Testis (tissue), 2 donors: ENCODE measurements at regions not wholly inside any gene's neighbourhood (a gene's known extent, or its start where the extent isn't known, plus 50 kb on each side); places are given as distances from the start of the nearest gene placed in this dataset.

Experiments used
- DNase-seq: peaks from one replicate; pipeline ENCODE4 v3.0.0-alpha.2; 2019
- H3K27ac ChIP-seq, 2 donors: fragments of 200-600 bp; sonication (generic); one replicate each; pipeline ENCODE4 v1.5.1; 2019
- H3K27me3 ChIP-seq: fragments of 200-600 bp; sonication (generic); one replicate; pipeline ENCODE4 v1.5.1; 2019
- H3K36me3 ChIP-seq: fragments of 200-600 bp; sonication (generic); one replicate; pipeline ENCODE4 v1.5.1; 2017; ENCODE audit warnings: low read depth; ENCODE audit errors: missing control alignments
- H3K4me1 ChIP-seq: fragments of 200-600 bp; sonication (generic); one replicate; pipeline ENCODE4 v1.5.1; 2019
- H3K4me3 ChIP-seq, 2 donors: fragments of 200-600 bp; sonication (generic); one replicate each; pipeline ENCODE4 v1.5.1; 2017 to 2019
- H3K9me3 ChIP-seq: fragments of 200-600 bp; sonication (generic); one replicate; pipeline ENCODE4 v1.5.1; 2017
- CTCF ChIP-seq, 3 experiments: fragments of 450-650 bp in 2 of 3; fragments of 200-600 bp in 1 of 3; sonication (generic) in 1 of 3; IDR thresholded peaks; one replicate each; pipeline ENCODE4 v1.5.1; 2016 to 2019; ENCODE audit warnings: antibody characterized with exemption in 3 of 3, mild to moderate bottlenecking in 2 of 3, moderate library complexity in 1 of 3
- POLR2A ChIP-seq: fragments of 450-650 bp; IDR thresholded peaks from one replicate; pipeline ENCODE4 v1.6.1; 2017; ENCODE audit warnings: antibody characterized with exemption, mild to moderate bottlenecking, moderate library complexity
- WGBS, 2 donors: methylation state at CpG; one replicate each; pipeline ENCODE4 v1.1.5; 2018; 5-methylcytosine and 5-hydroxymethylcytosine counted together
- intact Hi-C: fragments of 100-400 bp; cut with DNase I; formaldehyde crosslinking; loops from one replicate; pipeline ENCODE4 v1.15.1; 2023; ENCODE audit warnings: low total_unique reads

GRCh38 chr1:195450794-195451193, 1157.4 kb downstream of the KCNT2 start:
- DNase-seq = no peak
- Histone ChIP-seq H3K4me3 (no peak overlapping the region), H3K9me3 (no peaks in the 10 kb centered on the region), H3K4me1 (no peaks in the 10 kb centered on the region), H3K36me3 (no peaks in the 10 kb centered on the region), H3K27ac (no peak overlapping the region), H3K27me3 (no peaks in the 10 kb centered on the region)
- TF ChIP-seq POLR2A (no peak), CTCF (IDR thresholded peaks at IDR 0.05) (no peak)
- intact Hi-C loops = no loop called here
- 81% methylated on average over 2 of the region's 2 CpGs for WGBS, 2 donors

- H3K27ac ChIP-seq = no peak overlapping the region
- no peak for TF ChIP-seq CTCF (IDR thresholded peaks at IDR 0.05)
- TF ChIP-seq POLR2A = no peak
- no peaks in the 10 kb centered on the region for H3K27me3 ChIP-seq
- H3K4me1 ChIP-seq = no peaks in the 10 kb centered on the region
- H3K4me3 ChIP-seq = no peak overlapping the region
- H3K36me3 ChIP-seq = no peaks in the 10 kb centered on the region
- DNase-seq = no peak
- no peaks in the 10 kb centered on the region for H3K9me3 ChIP-seq
- intact Hi-C loops = no loop called here
- 90 to 97% methylated on average over 2 of the region's 2 CpGs for WGBS, 2 donors
Observed at GRCh38 chr1:195439661-195440060, 1168.6 kb downstream of the KCNT2 start.

GRCh38 chr1:195434566-195435203, 1173.6 kb downstream of the KCNT2 start:
- Histone ChIP-seq H3K4me3 (no peak overlapping the region), H3K27me3 (no peaks in the 10 kb centered on the region), H3K36me3 (no peaks in the 10 kb centered on the region), H3K4me1 (no peaks in the 10 kb centered on the region), H3K9me3 (no peaks in the 10 kb centered on the region), H3K27ac (no peak overlapping the region)
- TF ChIP-seq CTCF (IDR thresholded peaks at IDR 0.05) = no peak
- no peak for TF ChIP-seq POLR2A
- WGBS, 2 donors = 70 to 75% methylated on average over 4 of the region's 4 CpGs
- intact Hi-C loops = no loop called here
- DNase-seq = no peak

- Histone ChIP-seq H3K36me3 (no peaks in the 10 kb centered on the region), H3K4me3 (no peak overlapping the region), H3K4me1 (no peaks in the 10 kb centered on the region), H3K27ac (no peak overlapping the region), H3K27me3 (no peaks in the 10 kb centered on the region), H3K9me3 (no peaks in the 10 kb centered on the region)
- intact Hi-C loops = no loop called here
- TF ChIP-seq CTCF (IDR thresholded peaks at IDR 0.05) (no peak), POLR2A (no peak)
- 92 to 100% methylated on average over 1 of the region's 1 CpG for WGBS, 2 donors
- DNase-seq = no peak
Observed at GRCh38 chr1:195430826-195431225, 1177.4 kb downstream of the KCNT2 start.

GRCh38 chr1:195428927-195429326, 1179.3 kb downstream of the KCNT2 start:
- Histone ChIP-seq H3K36me3 (no peaks in the 10 kb centered on the region), H3K4me1 (no peaks in the 10 kb centered on the region), H3K27me3 (no peaks in the 10 kb centered on the region), H3K27ac (no peak overlapping the region), H3K4me3 (no peak overlapping the region), H3K9me3 (no peaks in the 10 kb centered on the region)
- intact Hi-C loops = no loop called here
- no peak for DNase-seq
- TF ChIP-seq POLR2A (no peak), CTCF (IDR thresholded peaks at IDR 0.05) (no peak)
- WGBS, 2 donors = 84 to 86% methylated on average over 4 of the region's 4 CpGs
